ENCODE measurements at regions not wholly inside any gene's neighbourhood (a gene's known extent, or its start where the extent isn't known, plus 50 kb on each side); places are given as distances from the start of the nearest gene placed in this dataset.

DNA sequence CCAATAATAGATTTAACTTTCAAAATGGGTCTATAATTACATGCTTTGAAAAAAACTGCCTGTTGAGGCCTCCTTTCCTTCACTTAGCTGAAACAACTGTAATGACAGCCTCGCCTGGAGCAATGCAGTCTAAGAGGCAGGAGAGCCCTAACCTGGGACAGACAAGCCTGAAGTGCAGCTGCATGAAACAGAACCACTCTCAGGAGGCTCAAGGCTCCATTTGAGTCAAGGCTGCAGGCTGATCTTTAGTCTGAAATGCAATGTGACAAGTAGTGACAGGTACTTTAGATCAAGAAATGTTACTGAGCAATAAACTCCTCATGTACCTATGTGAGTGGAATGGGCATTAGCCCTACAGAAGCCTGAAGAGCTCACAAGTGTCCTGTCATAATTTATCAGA is 414.0 kb upstream of the LUZP2 start:
- intact Hi-C loops (cut with DNase I), result no loop called here
- ATAC-seq (ENCODE audit: poor library complexity) (no peak), DNase-seq (no peak)

DNA sequence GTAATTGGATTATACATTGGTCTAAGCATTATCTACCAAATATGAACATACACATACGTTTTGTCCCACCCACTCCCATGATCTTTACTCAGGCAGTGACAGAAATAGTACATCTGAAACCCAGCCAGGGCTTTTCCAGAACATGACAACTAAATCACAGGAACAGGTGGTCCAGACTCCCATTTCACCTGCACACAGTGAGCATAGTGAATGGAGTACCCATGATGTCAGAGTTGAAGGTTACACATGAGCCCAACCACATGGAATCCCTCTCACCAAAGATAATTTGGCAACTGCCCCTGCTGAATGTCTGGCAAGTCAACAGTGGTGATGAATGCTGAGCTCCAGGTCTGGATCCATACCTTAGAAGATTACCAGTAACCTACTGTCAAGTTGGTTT is 411.9 kb upstream of the LUZP2 start:
- DNase-seq (no peak), ATAC-seq (ENCODE audit: poor library complexity) (no peak)
- intact Hi-C loops (cut with DNase I), result no loop called here

DNA sequence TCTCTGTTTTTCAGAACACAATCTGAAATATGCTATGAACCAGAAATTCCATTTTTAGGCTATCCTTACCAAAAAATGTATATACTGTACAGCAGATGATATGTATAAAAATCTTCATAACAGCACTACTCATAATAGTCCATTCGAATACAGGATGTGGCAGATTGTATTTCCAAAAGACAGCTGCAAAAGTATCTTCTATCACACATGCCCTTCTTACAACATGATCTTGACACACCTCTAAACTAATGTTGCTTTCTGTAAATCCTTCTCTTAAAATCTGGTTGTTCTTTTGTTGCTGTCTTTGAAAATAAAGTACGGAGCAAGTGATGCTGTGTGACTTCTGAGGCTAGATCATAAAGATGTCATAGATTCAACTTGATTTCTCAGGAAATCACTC is 409.9 kb upstream of the LUZP2 start:
- intact Hi-C loops (cut with DNase I), result no loop called here
- DNase-seq, result no peak
- ATAC-seq (ENCODE audit: poor library complexity), result no peak

DNA sequence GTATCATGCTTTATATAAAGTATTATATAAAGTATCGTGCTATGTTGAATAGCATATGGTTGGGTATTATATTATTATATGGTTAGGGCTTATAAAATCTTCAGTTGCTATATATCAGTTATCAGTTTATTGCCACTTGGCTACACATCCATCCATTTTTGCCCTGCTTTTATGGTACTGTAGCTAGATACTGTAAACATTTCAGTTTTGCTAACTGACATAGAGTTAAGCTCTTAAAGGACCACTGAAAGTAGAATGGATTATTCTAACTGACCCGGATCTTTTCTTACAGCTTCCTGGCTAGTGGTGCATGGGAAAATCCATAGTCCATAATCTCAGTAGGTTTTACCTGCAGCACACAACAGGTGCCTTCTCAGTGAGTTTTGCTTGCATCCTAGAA is 405.3 kb upstream of the LUZP2 start:
- ATAC-seq (ENCODE audit: poor library complexity) (no peak), DNase-seq (no peak)
- intact Hi-C loops (cut with DNase I), result no loop called here

DNA sequence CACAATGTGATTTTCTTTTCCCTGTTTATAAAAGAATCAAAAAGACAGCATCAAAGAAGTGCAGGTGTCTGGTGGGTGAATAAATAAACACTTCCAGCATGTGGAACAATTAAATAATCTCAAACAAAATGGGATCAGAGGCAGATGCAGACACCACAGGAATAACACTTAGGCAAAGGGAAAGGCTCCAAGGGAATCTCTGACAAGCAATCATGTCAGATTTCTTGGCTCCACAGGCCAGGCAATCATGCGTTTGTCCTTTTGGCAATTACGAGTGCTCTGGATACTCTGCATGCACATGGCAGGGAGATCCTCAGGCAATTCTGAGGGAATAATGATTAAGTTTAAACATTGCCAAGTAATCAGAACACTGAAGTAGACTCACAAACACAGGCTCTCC is 403.5 kb upstream of the LUZP2 start:
- no peak for DNase-seq
- no peak for ATAC-seq (ENCODE audit: poor library complexity)

DNA sequence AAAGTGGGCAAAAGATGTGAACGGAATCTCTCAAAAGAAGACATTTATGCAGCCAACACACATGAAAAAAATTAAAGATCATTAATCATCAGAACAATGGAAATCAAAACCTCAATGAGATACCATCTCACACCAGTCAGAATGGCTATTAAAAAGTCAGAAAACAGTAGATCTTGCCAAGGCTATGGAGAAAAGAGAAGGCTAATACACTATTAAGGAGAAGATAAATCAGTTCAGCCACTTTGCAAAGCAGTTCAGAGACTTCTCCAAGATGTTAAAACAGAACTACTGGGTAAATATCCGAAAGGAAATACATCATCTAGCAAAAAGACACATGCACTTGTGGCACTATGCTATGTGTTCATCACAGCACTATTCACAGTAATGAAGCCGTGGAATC is 388.2 kb upstream of the LUZP2 start:
- intact Hi-C loops (cut with DNase I), result no loop called here
- ATAC-seq (ENCODE audit: poor library complexity) (no peak), DNase-seq (no peak)

More for the DNA sequence above, 403.5 kb upstream of the LUZP2 start:
- intact Hi-C loops (cut with DNase I), result no loop called here

DNA sequence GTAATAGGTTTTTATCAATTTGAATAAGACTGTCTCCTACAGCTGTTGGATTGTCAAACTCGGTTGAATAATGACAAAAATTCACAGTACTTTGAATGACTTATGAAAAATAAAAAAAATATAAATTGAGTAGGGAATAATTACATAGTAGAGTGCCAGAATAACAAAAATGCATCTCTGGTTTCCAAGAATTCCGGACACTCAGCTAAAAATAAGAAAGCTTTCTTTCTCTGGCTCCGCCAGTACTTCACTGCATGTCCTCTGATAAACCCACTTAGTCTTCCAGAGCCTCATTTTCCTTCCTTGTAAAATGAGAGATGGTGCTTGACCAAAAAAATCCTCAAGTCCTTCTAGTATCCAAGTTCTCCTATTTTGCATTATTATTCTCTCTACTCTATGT is 374.6 kb upstream of the LUZP2 start:
- no peak for ATAC-seq (ENCODE audit: poor library complexity)
- intact Hi-C loops (cut with DNase I), result no loop called here
- DNase-seq, result no peak

DNA sequence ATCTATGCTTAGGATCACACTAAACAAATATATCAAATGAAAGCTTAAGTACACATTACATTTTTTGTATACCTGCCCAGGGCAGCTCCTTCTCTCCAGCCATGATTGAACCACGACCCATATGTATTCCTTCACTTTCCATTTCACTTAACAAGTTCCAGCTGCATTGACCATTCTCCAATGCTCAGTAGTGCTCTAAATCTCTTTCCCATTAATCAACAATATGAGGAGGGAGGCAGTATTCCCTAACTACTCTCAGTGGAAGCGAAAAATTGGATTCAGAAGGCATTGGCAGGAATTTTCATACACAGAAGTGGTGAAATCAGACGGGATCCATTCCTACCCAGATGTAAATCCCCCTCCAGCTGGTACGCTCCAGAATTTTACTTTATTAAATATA is 372.0 kb upstream of the LUZP2 start:
- DNase-seq (no peak), ATAC-seq (ENCODE audit: poor library complexity) (no peak)
- intact Hi-C loops (cut with DNase I), result no loop called here

DNA sequence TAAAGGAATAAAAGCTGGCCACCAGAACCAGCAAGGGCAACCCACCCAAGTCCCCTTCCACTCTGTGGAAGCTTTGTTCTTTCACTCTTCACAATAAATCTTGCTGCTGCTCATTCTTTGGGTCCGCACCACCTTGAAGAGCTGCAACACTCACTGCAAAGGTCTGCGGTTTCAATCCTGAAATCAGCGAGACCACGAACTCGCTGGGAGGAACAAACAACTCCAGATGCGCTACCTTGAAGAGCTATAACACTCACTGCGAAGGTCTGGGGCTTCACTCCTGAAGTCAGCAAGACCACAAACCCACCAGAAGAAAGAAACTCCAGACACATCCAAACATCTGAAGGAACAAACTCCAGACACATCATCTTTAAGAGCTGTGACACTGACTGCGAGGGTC is 365.2 kb upstream of the LUZP2 start:
- DNase-seq (no peak), ATAC-seq (ENCODE audit: poor library complexity) (no peak)
- intact Hi-C loops (cut with DNase I), result no loop called here

DNA sequence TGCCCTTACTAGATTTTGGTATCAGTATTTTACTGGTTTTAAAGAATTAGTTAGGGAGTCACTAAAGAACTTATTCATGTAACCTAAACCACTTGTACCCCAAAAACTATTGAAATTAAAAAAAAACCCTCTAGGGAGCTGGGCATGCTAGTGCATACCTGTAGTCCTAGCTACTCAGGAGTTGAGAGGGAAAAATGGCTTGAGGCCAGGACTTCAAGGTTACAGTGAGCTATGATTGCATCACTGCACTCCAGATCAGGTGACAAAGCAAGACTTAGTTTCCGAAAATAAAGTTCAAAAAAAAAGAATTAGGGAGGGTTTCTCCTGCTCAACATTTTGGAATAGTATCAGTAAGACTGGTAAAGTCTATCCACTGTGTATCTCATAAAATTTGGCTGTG is 364.4 kb upstream of the LUZP2 start:
- ATAC-seq (ENCODE audit: poor library complexity) (no peak), DNase-seq (no peak)

DNA sequence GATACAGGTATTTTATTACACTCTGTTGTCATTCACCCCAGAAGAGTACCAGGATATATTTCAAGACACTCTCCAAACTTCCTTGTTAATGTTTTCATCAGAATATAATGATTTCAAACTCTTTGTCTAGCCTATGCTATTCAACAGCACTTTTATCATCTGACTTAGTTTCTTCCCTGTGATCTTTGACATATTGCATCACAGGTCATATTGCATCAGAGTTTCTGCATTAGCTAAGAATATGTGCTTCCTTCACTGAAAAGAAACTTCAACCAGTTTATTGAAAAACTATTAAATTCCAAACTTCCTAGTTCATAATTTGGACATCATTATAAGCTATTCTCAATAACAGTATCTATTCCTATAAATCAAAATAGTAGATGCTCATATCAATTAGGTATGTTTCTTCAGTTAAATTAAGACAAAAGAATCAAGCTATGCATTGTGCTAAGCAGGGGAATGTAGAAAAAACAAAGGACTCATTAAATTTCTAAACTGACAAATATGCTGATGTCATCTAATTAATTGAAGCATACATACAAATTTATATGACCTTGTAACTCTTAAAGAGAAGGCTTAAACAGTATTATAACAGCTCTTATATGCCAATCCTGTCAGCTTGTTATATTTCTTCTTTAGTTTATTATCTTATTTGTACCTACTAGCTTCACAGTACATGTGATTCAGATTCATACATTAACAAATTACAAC is 361.8 kb upstream of the LUZP2 start:
- intact Hi-C loops (cut with DNase I), result no loop called here
- no peak for ATAC-seq (ENCODE audit: poor library complexity)
- DNase-seq, result no peak

More for the DNA sequence above, 364.4 kb upstream of the LUZP2 start:
- intact Hi-C loops (cut with DNase I), result no loop called here

DNA sequence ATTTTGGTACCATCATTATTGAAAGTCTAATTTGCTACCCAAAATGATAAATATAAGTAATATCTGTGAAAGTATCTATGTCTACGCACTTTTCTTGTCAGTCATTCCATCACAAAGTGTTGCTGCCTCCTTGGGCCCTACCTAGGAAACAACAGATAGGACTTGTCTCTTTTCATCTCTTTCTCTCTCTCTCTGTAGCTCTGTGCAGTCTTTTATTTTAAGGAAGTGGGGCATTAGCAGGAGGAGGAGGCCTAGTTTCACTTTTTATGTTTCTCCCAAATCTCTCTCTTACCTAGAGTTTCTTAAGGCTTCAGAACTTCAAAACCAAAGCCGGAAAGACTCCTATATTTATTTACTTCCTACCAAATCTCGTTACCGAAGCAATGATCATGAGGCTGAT is 354.8 kb upstream of the LUZP2 start:
- intact Hi-C loops (cut with DNase I), result no loop called here
- DNase-seq (no peak), ATAC-seq (ENCODE audit: poor library complexity) (no peak)

DNA sequence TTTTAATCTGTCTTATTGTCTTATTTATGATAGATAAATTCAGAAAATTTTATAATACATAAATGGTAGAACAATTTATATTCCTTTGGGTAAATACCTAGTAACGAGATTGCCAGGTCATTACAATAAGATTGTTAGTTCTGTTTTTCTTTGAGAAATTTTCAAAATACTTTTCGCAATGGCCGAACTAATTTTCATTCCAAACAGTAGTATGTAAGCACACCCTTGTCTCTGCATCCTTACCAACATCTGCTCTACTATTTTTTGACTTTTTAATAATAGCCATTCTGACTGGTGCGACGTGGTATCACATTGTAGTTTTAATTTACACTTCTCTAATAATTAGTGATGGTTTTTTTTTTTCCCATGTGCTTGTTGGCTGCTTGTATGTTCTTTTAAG is 351.4 kb upstream of the LUZP2 start:
- ATAC-seq (ENCODE audit: poor library complexity) (no peak), DNase-seq (no peak)
- intact Hi-C loops (cut with DNase I), result no loop called here

DNA sequence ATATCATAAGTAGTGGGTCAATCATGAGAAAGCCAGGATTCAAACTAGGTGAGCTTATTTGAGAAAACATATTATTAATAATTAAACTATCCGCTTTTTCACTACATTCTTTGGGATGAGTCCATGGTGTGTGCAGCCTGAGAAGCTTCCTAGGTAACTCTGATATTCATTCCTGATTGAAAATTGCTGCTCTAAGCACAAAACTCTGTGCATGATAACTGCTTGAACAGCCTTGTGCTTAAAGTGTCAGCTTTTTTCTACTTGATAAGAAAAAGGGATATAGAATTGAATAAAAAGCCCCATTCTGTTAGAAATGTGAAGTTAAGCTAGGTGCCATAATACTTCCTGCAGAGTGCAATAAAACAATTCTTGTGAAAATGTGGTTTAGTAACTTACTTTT is 343.5 kb upstream of the LUZP2 start:
- DNase-seq, result no peak
- no peak for ATAC-seq (ENCODE audit: poor library complexity)
- intact Hi-C loops (cut with DNase I), result no loop called here

DNA sequence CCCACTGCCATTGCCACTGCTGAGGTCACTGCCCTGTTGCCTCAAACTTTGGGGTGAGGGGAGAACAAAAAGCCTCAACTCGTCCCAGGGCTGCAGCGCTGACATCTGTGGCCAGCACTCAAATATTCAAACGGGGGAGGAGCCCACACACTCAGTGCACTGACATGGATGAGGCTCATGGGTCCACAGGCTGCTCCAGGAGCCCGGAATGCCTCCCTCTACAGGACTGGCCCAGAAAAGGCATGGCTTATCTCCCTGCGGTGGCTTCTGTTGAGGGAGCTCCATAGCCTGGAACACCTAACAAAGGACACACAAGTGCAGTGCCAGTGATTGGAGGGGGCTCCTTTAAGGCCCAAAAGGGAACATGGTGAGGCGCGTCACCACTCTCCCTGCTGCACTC is 341.1 kb upstream of the LUZP2 start:
- intact Hi-C loops (cut with DNase I), result no loop called here
- ATAC-seq (ENCODE audit: poor library complexity) (no peak), DNase-seq (no peak)

DNA sequence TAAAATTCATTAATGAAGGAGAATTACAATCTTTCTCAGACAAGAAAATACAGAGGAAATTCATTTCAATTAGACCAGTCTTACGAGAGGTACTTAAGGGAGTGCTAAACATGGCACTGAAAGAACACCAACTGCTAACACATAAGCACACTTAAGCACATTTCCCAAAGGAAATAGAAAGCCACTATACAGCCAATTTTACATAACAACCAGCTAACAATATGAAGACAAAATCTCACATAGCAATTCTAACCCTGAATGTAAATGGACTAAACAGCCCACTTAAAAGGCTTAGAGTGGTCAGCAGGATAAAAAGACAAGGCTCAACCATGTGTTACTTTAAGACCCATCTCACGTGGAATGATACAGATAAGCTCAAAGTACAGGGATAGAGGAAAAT is 339.5 kb upstream of the LUZP2 start:
- intact Hi-C loops (cut with DNase I), result no loop called here
- ATAC-seq (ENCODE audit: poor library complexity), result no peak
- no peak for DNase-seq

DNA sequence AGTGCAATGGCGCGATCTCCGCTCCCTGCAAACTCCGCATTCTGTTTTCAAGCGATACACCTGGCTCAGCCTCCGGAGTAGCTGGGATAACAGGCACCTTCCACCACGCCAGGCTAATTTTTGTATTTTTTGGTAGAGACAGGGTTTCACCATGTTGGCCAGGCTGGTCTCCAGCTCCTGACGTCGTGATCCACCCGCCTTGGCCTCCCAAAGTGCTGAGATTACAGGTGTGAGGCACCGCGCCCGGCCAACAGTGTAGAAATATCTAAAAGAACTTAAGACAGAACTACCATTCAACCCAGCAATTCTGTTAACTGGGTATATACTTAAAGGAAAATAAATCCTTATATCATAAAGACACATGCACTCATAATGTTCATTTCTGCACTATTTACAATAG is 335.3 kb upstream of the LUZP2 start:
- ATAC-seq (ENCODE audit: poor library complexity), result no peak
- DNase-seq, result no peak
- intact Hi-C loops (cut with DNase I), result no loop called here

DNA sequence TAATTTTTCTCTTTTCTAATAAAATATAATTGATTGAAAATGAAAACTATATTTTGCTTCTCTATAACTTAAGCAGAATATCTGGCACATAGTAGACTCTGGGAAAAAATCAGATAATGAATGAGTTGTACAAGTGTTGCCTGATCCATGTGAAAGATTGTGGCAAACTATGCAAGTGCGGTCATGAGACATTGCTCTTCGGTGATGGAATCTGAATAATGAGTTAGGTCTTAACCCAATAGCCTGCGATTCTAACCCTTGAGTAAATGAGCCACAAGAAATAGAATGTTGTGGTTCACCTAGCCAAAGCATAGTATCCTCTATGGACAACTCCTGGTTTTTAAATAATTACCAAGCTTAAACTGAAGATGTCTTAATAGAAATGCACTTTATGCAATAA is 333.7 kb upstream of the LUZP2 start:
- DNase-seq (no peak), ATAC-seq (ENCODE audit: poor library complexity) (no peak)
- intact Hi-C loops (cut with DNase I), result no loop called here

DNA sequence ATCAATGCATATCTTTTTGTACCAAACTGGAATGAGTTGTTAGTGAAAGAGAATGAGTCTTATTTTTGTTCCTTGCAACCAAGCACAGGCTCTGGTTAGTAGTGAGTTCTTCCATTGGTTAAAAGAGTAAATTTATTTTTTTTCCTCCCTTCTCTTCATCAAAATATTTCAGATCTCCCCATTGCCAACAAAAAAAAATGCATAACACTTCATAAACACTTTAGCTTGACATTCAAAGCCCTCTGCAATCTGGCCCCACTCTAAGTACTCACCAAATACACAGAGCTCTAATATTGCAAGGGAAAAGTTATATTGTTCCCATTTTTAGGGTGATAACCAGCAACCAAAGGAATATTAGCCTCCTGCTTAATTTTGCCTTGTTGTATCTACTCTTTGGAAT is 333.0 kb upstream of the LUZP2 start:
- intact Hi-C loops (cut with DNase I), result no loop called here
- DNase-seq (no peak), ATAC-seq (ENCODE audit: poor library complexity) (no peak)

DNA sequence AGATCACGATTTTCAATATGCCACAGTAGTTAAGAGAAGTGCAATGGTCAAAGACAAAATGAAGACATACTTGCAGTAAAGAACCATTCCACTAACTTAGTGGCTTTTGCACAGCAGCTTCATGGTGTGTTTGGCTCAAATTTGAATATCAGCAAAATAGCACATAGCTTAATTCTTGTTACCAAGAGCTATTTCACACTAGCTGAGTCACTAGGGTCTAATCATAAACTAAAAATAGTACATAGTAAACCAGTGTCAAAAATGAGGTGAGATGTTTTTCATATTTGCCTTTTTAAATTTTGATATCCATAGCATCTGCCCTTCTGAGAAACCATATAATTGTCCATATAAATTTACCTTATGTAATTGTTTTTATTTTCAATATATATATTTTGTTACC is 325.0 kb upstream of the LUZP2 start:
- DNase-seq (no peak), ATAC-seq (ENCODE audit: poor library complexity) (no peak)
- intact Hi-C loops (cut with DNase I), result no loop called here

DNA sequence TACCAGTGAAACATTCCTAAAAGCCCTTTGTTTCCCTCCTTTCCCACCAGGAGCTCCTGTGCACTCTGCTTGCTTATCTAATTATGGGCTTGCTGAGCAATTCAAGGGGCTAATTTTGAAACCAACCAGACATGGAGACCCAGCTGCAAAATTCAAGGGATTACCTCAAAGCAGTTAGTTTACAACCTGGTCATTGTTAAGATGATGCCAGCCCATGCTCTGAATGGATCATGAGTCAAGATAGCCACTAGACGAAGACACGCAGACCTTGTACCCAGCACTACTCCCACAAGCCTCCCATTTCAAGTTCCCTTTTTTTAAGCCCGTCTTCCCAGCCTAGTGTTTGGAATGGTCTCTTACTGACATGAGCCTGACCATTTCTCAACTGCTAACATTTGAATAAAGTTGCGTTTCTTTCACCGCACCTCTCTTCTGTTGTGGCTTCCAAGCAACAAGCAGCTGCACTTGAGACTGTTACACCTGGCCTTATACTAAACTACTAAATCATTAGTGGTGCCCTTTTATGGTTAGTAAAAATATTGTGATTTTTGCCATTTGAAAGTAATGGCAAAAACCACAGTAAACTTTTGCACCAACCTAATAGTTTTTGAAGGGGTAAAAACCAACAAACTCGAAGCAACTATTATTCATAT is 315.3 kb upstream of the LUZP2 start:
- intact Hi-C loops (cut with DNase I), result no loop called here
- ATAC-seq (ENCODE audit: poor library complexity) (no peak), DNase-seq (no peak)

All from Right ventricle myocardium superior (tissue), 1 donor.